ENCODE measurements at regions not wholly inside any gene's neighbourhood (a gene's known extent, or its start where the extent isn't known, plus 50 kb on each side); places are given as distances from the start of the nearest gene placed in this dataset.

- Mint-ChIP-seq H3K4me1 (no peaks in the 10 kb centered on the region), H3K9me3 (no peaks in the 10 kb centered on the region), H3K36me3 (no peaks in the 10 kb centered on the region), H3K4me3 (no peak overlapping the region), H3K27me3 (peaks cover 5 to 11% of the 10 kb centered on the region in 2 donors), H3K27ac (no peak overlapping the region)
- POLR2A ChIA-PET, result no interaction called here
- Histone ChIP-seq H3K36me3 (ENCODE audit: control insufficient read depth in 2 of 2, extremely low read depth in 1 of 2, insufficient read depth in 1 of 2, low read length in 1 of 2) (no peaks in the 10 kb centered on the region), H3K27me3 (replicated peaks in 1 of 2; ENCODE audit: control insufficient read depth in 2 of 2, extremely low read depth in 1 of 2, insufficient read depth in 2 of 2, low read length in 1 of 2) (peaks cover 0 to 20% of the 10 kb centered on the region in 2 experiments), H3K9me3 (no peaks in the 10 kb centered on the region), H3K4me1 (ENCODE audit: control insufficient read depth in 1 of 2, extremely low read depth in 1 of 2, insufficient read depth in 2 of 2, low read length in 2 of 2) (no peaks in the 10 kb centered on the region), H3K27ac (ENCODE audit: low read length) (no peak overlapping the region), H3K4me3 (ENCODE audit: control insufficient read depth in 1 of 2, extremely low read depth in 1 of 2, low read length in 1 of 2) (no peak overlapping the region)
- no peak for ATAC-seq (replicated peaks in 1 of 4)
- no peak for DNase-seq
- CTCF ChIA-PET, result no interaction called here
- WGBS (ENCODE audit: insufficient coverage), result no CpG with 5 or more reads among the region's 5 CpGs
Observed at GRCh38 chr6:40710626-40711330, 123.6 kb upstream of the LRFN2 start.

GRCh38 chr6:40708049-40708448, 120.9 kb upstream of the LRFN2 start:
- ChIA-PET CTCF (no interaction called here), POLR2A (no interaction called here)
- H3K4me1 ChIP-seq (ENCODE audit: control insufficient read depth in 1 of 2, extremely low read depth in 1 of 2, insufficient read depth in 2 of 2, low read length in 2 of 2), result no peaks in the 10 kb centered on the region
- no peak overlapping the region for H3K27ac ChIP-seq (ENCODE audit: low read length)
- H3K4me3 ChIP-seq (ENCODE audit: control insufficient read depth in 1 of 2, extremely low read depth in 1 of 2, low read length in 1 of 2), result no peak overlapping the region
- 92% methylated on average over 2 of the region's 4 CpGs for WGBS (ENCODE audit: insufficient coverage)
- Mint-ChIP-seq H3K4me1 (no peaks in the 10 kb centered on the region), H3K9me3 (no peaks in the 10 kb centered on the region), H3K36me3 (no peaks in the 10 kb centered on the region), H3K27me3 (peaks cover 3 to 14% of the 10 kb centered on the region in 2 donors), H3K4me3 (no peak overlapping the region), H3K27ac (no peak overlapping the region)
- DNase-seq (no peak), ATAC-seq (replicated peaks in 1 of 4) (no peak)
- H3K9me3 ChIP-seq, result no peaks in the 10 kb centered on the region
- H3K36me3 ChIP-seq (ENCODE audit: control insufficient read depth in 2 of 2, extremely low read depth in 1 of 2, insufficient read depth in 1 of 2, low read length in 1 of 2), result no peaks in the 10 kb centered on the region
- H3K27me3 ChIP-seq (replicated peaks in 1 of 2; ENCODE audit: control insufficient read depth in 2 of 2, extremely low read depth in 1 of 2, insufficient read depth in 2 of 2, low read length in 1 of 2), result peaks cover 0 to 11% of the 10 kb centered on the region in 2 experiments

- H3K27me3 Mint-ChIP-seq, result peaks cover 4 to 7% of the 10 kb centered on the region in 2 donors
- WGBS (ENCODE audit: insufficient coverage), result 71% methylated on average over 1 of the region's 1 CpG
- no peak overlapping the region for H3K4me3 ChIP-seq (ENCODE audit: control insufficient read depth in 1 of 2, extremely low read depth in 1 of 2, low read length in 1 of 2)
- no peaks in the 10 kb centered on the region for H3K4me1 ChIP-seq (ENCODE audit: control insufficient read depth in 1 of 2, extremely low read depth in 1 of 2, insufficient read depth in 2 of 2, low read length in 2 of 2)
- no peak overlapping the region for H3K27ac Mint-ChIP-seq
- ATAC-seq (replicated peaks in 1 of 4), result no peak
- no peak overlapping the region for H3K27ac ChIP-seq (ENCODE audit: low read length)
- no peaks in the 10 kb centered on the region for H3K9me3 Mint-ChIP-seq
- POLR2A ChIA-PET, result no interaction called here
- no peaks in the 10 kb centered on the region for H3K36me3 ChIP-seq (ENCODE audit: control insufficient read depth in 2 of 2, extremely low read depth in 1 of 2, insufficient read depth in 1 of 2, low read length in 1 of 2)
- peaks cover 0 to 9% of the 10 kb centered on the region in 2 experiments for H3K27me3 ChIP-seq (replicated peaks in 1 of 2; ENCODE audit: control insufficient read depth in 2 of 2, extremely low read depth in 1 of 2, insufficient read depth in 2 of 2, low read length in 1 of 2)
- CTCF ChIA-PET, result no interaction called here
- H3K36me3 Mint-ChIP-seq, result no peaks in the 10 kb centered on the region
- H3K4me1 Mint-ChIP-seq, result no peaks in the 10 kb centered on the region
- no peaks in the 10 kb centered on the region for H3K9me3 ChIP-seq
- no peak for DNase-seq
- no peak overlapping the region for H3K4me3 Mint-ChIP-seq
Observed at GRCh38 chr6:40706178-40706577, 119.0 kb upstream of the LRFN2 start.

- H3K9me3 ChIP-seq, result no peaks in the 10 kb centered on the region
- H3K27me3 ChIP-seq (replicated peaks in 1 of 2; ENCODE audit: control insufficient read depth in 2 of 2, extremely low read depth in 1 of 2, insufficient read depth in 2 of 2, low read length in 1 of 2), result peaks cover 0 to 9% of the 10 kb centered on the region in 2 experiments
- Mint-ChIP-seq H3K27ac (no peak overlapping the region), H3K4me1 (no peaks in the 10 kb centered on the region), H3K27me3 (peaks cover 4 to 7% of the 10 kb centered on the region in 2 donors), H3K4me3 (no peak overlapping the region), H3K9me3 (no peaks in the 10 kb centered on the region), H3K36me3 (no peaks in the 10 kb centered on the region)
- no peaks in the 10 kb centered on the region for H3K4me1 ChIP-seq (ENCODE audit: control insufficient read depth in 1 of 2, extremely low read depth in 1 of 2, insufficient read depth in 2 of 2, low read length in 2 of 2)
- H3K27ac ChIP-seq (ENCODE audit: low read length), result no peak overlapping the region
- CTCF ChIA-PET, result no interaction called here
- no peaks in the 10 kb centered on the region for H3K36me3 ChIP-seq (ENCODE audit: control insufficient read depth in 2 of 2, extremely low read depth in 1 of 2, insufficient read depth in 1 of 2, low read length in 1 of 2)
- POLR2A ChIA-PET, result no interaction called here
- no peak for DNase-seq
- H3K4me3 ChIP-seq (ENCODE audit: control insufficient read depth in 1 of 2, extremely low read depth in 1 of 2, low read length in 1 of 2), result no peak overlapping the region
- ATAC-seq (replicated peaks in 1 of 4), result no peak
- WGBS (ENCODE audit: insufficient coverage), result 71% methylated on average over 1 of the region's 4 CpGs
Observed at GRCh38 chr6:40705354-40705753, 118.2 kb upstream of the LRFN2 start.

GRCh38 chr6:40701352-40702007, 114.3 kb upstream of the LRFN2 start:
- ATAC-seq (replicated peaks in 1 of 4) (no peak), DNase-seq (no peak)
- Histone ChIP-seq H3K36me3 (ENCODE audit: control insufficient read depth in 2 of 2, extremely low read depth in 1 of 2, insufficient read depth in 1 of 2, low read length in 1 of 2) (no peaks in the 10 kb centered on the region), H3K27me3 (replicated peaks in 1 of 2; ENCODE audit: control insufficient read depth in 2 of 2, extremely low read depth in 1 of 2, insufficient read depth in 2 of 2, low read length in 1 of 2) (peaks cover 0 to 12% of the 10 kb centered on the region in 2 experiments), H3K9me3 (no peaks in the 10 kb centered on the region), H3K4me1 (ENCODE audit: control insufficient read depth in 1 of 2, extremely low read depth in 1 of 2, insufficient read depth in 2 of 2, low read length in 2 of 2) (no peaks in the 10 kb centered on the region), H3K27ac (ENCODE audit: low read length) (no peak overlapping the region), H3K4me3 (ENCODE audit: control insufficient read depth in 1 of 2, extremely low read depth in 1 of 2, low read length in 1 of 2) (no peak overlapping the region)
- H3K4me1 Mint-ChIP-seq, result no peaks in the 10 kb centered on the region
- no CpG with 5 or more reads among the region's 3 CpGs for WGBS (ENCODE audit: insufficient coverage)
- POLR2A ChIA-PET, result no interaction called here
- CTCF ChIA-PET, result no interaction called here
- no peaks in the 10 kb centered on the region for H3K36me3 Mint-ChIP-seq
- no peak overlapping the region for H3K27ac Mint-ChIP-seq
- H3K9me3 Mint-ChIP-seq, result no peaks in the 10 kb centered on the region
- no peak overlapping the region for H3K4me3 Mint-ChIP-seq
- peaks cover 7 to 11% of the 10 kb centered on the region in 2 donors for H3K27me3 Mint-ChIP-seq

GRCh38 chr6:40700006-40700580, 112.9 kb upstream of the LRFN2 start:
- H3K27me3 ChIP-seq (replicated peaks in 1 of 2; ENCODE audit: control insufficient read depth in 2 of 2, extremely low read depth in 1 of 2, insufficient read depth in 2 of 2, low read length in 1 of 2), result peaks cover 0 to 10% of the 10 kb centered on the region in 2 experiments
- no peak overlapping the region for H3K4me3 Mint-ChIP-seq
- ChIA-PET CTCF (interaction anchor here in 1 of 2 donors (0.6 kb wide), 1 partner anchor 138 kb away, joined by 5 read pairs; no protein-coding TSS in a partner anchor), POLR2A (no interaction called here)
- H3K4me1 ChIP-seq (ENCODE audit: control insufficient read depth in 1 of 2, extremely low read depth in 1 of 2, insufficient read depth in 2 of 2, low read length in 2 of 2), result no peaks in the 10 kb centered on the region
- H3K9me3 ChIP-seq, result no peaks in the 10 kb centered on the region
- no peak overlapping the region for H3K27ac ChIP-seq (ENCODE audit: low read length)
- H3K4me3 ChIP-seq (ENCODE audit: control insufficient read depth in 1 of 2, extremely low read depth in 1 of 2, low read length in 1 of 2), result no peak overlapping the region
- no peaks in the 10 kb centered on the region for H3K9me3 Mint-ChIP-seq
- WGBS (ENCODE audit: insufficient coverage), result 36% methylated on average over 2 of the region's 4 CpGs
- DNase-seq (no peak), ATAC-seq (replicated peaks in 1 of 4) (no peak)
- no peaks in the 10 kb centered on the region for H3K36me3 Mint-ChIP-seq
- peaks cover 7 to 12% of the 10 kb centered on the region in 2 donors for H3K27me3 Mint-ChIP-seq
- no peaks in the 10 kb centered on the region for H3K36me3 ChIP-seq (ENCODE audit: control insufficient read depth in 2 of 2, extremely low read depth in 1 of 2, insufficient read depth in 1 of 2, low read length in 1 of 2)
- no peaks in the 10 kb centered on the region for H3K4me1 Mint-ChIP-seq
- no peak overlapping the region for H3K27ac Mint-ChIP-seq
